ENCODE measurements at regions not wholly inside any gene's neighbourhood (a gene's known extent, or its start where the extent isn't known, plus 50 kb on each side); places are given as distances from the start of the nearest gene placed in this dataset.

GRCh38 chr1:21379571-21379970 is 60.4 kb upstream of the NBPF3 start:
- intact Hi-C loops (cut with DNase I) = no loop called here
- H3K36me3 ChIP-seq = no peaks in the 10 kb centered on the region
- H3K4me1 ChIP-seq = no peaks in the 10 kb centered on the region
- H3K9me3 ChIP-seq = peaks cover 0 to 4% (median 0%) of the 10 kb centered on the region in 4 donors
- no peak overlapping the region for H3K4me3 ChIP-seq
- H3K27me3 ChIP-seq = peaks cover 0 to 9% (median 0%) of the 10 kb centered on the region in 3 donors
- TF ChIP-seq POLR2AphosphoS5 (IDR thresholded peaks at IDR 0.05) (no peak), EP300 (IDR thresholded peaks at IDR 0.05) (no peak)
- TF ChIP-seq, protein P1, sequence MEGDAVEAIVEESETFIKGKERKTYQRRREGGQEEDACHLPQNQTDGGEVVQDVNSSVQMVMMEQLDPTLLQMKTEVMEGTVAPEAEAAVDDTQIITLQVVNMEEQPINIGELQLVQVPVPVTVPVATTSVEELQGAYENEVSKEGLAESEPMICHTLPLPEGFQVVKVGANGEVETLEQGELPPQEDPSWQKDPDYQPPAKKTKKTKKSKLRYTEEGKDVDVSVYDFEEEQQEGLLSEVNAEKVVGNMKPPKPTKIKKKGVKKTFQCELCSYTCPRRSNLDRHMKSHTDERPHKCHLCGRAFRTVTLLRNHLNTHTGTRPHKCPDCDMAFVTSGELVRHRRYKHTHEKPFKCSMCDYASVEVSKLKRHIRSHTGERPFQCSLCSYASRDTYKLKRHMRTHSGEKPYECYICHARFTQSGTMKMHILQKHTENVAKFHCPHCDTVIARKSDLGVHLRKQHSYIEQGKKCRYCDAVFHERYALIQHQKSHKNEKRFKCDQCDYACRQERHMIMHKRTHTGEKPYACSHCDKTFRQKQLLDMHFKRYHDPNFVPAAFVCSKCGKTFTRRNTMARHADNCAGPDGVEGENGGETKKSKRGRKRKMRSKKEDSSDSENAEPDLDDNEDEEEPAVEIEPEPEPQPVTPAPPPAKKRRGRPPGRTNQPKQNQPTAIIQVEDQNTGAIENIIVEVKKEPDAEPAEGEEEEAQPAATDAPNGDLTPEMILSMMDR (IDR thresholded peaks at IDR 0.05) = no peak
- H3K27ac ChIP-seq = no peak overlapping the region
- no peak for DNase-seq

DNA sequence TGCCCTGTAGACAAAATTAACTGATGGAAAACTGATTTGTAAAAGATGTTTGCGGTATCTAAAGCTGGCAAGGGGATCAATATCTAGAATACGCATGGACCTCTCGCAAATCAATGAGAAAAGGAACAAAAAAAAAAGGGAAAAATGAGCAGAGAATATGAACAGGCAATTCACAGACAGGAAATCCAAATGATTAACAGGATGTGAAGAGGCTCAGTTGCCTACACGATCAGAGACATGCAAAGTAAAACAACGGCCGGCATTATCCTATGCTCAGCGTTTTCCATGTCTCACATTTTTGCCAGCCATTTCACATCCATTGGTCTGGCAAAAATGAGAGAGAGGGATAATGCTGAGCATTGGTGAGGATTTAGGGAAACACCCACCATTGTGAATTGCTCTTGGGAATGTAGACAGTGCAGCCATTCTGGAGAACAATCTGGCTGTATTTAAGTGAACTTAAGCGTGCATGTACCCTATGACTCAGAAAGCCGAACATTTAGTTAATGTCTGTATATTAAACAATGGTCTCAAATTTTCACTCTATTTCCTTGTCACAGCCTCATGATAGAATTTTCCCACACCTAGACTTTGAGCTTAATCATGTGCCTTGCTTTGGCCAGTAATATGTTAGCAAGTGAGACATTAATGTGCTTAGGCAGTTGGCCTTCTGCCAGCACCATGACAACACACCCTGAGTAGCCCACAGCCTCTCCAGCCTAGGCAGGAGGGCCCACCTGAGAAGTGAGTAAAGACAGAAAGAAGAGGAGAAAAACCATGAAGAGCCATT is 61.0 kb upstream of the NBPF3 start:
- peaks cover 0 to 4% (median 0%) of the 10 kb centered on the region in 4 donors for H3K9me3 ChIP-seq
- H3K4me3 ChIP-seq = no peak overlapping the region
- DNase-seq = no peak
- 79 to 81% methylated on average over 9 of the region's 9 CpGs for WGBS, 2 donors
- intact Hi-C loops (cut with DNase I) = no loop called here
- H3K36me3 ChIP-seq = no peaks in the 10 kb centered on the region
- no peak overlapping the region for H3K27ac ChIP-seq
- H3K27me3 ChIP-seq = peaks cover 0 to 9% (median 0%) of the 10 kb centered on the region in 3 donors
- no peak for TF ChIP-seq POLR2A (IDR thresholded peaks at IDR 0.05)
- no peak for TF ChIP-seq POLR2AphosphoS5 (IDR thresholded peaks at IDR 0.05)
- TF ChIP-seq EP300 (IDR thresholded peaks at IDR 0.05) = no peak
- TF ChIP-seq, protein P1 (IDR thresholded peaks at IDR 0.05) = no peak
- H3K4me1 ChIP-seq = no peaks in the 10 kb centered on the region

GRCh38 chr1:21372383-21372782 is 67.6 kb upstream of the NBPF3 start:
- Histone ChIP-seq H3K4me1 (peaks cover 0 to 3% (median 0%) of the 10 kb centered on the region in 4 donors), H3K27me3 (no peaks in the 10 kb centered on the region), H3K27ac (no peak overlapping the region), H3K4me3 (no peak overlapping the region), H3K36me3 (no peaks in the 10 kb centered on the region), H3K9me3 (no peaks in the 10 kb centered on the region)
- intact Hi-C loops (cut with DNase I) = no loop called here
- WGBS, 2 donors = 92 to 94% methylated on average over 6 of the region's 6 CpGs
- TF ChIP-seq POLR2AphosphoS5 (IDR thresholded peaks at IDR 0.05) (no peak), POLR2A (IDR thresholded peaks at IDR 0.05) (no peak), EP300 (IDR thresholded peaks at IDR 0.05) (no peak)
- TF ChIP-seq, protein P1 (IDR thresholded peaks at IDR 0.05) = no peak
- no peak for DNase-seq

DNA sequence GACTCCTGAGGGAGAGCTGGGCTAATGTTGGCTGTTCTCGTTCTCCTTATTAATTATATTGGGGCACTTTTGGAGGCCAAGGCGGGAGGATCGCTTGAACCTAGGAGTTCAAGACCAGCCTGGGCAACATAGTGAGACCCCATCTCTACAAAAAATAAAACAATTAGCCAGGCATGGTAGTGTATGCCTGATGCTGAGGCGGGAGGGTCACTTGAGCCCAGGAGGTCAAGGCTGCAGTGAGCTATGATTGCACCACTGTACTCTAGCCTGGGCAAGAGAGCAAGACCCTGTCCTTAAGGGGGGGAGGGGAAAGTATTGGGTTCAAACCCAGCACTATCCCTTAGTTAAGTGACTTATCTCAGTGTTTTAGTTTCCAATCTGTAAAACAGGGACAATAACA is 70.0 kb upstream of the NBPF3 start:
- no peak for DNase-seq
- H3K27ac ChIP-seq = no peak overlapping the region
- WGBS, 2 donors = 72 to 81% methylated on average over 4 of the region's 4 CpGs
- TF ChIP-seq, protein P1 (IDR thresholded peaks at IDR 0.05) = no peak
- TF ChIP-seq POLR2AphosphoS5 (IDR thresholded peaks at IDR 0.05) = no peak
- no peak overlapping the region for H3K4me3 ChIP-seq
- intact Hi-C loops (cut with DNase I) = no loop called here
- peaks cover 0 to 3% (median 0%) of the 10 kb centered on the region in 4 donors for H3K4me1 ChIP-seq
- no peaks in the 10 kb centered on the region for H3K36me3 ChIP-seq
- H3K27me3 ChIP-seq = no peaks in the 10 kb centered on the region
- no peaks in the 10 kb centered on the region for H3K9me3 ChIP-seq
